ENCODE measurements at regions not wholly inside any gene's neighbourhood (a gene's known extent, or its start where the extent isn't known, plus 50 kb on each side); places are given as distances from the start of the nearest gene placed in this dataset.
A peak's percentile ranks its signal among the peaks of the same experiment; 100 is the strongest.

- DNase-seq = no peak
Measured at GRCh38 chr13:34046457-34046856, 228.5 kb downstream of the RFC3 start.

GRCh38 chr13:34048652-34049051 lies 230.7 kb downstream of the RFC3 start:
- no peak for DNase-seq

- no peak for DNase-seq
Measured at GRCh38 chr13:34056733-34057258, 238.8 kb downstream of the RFC3 start.

DNA sequence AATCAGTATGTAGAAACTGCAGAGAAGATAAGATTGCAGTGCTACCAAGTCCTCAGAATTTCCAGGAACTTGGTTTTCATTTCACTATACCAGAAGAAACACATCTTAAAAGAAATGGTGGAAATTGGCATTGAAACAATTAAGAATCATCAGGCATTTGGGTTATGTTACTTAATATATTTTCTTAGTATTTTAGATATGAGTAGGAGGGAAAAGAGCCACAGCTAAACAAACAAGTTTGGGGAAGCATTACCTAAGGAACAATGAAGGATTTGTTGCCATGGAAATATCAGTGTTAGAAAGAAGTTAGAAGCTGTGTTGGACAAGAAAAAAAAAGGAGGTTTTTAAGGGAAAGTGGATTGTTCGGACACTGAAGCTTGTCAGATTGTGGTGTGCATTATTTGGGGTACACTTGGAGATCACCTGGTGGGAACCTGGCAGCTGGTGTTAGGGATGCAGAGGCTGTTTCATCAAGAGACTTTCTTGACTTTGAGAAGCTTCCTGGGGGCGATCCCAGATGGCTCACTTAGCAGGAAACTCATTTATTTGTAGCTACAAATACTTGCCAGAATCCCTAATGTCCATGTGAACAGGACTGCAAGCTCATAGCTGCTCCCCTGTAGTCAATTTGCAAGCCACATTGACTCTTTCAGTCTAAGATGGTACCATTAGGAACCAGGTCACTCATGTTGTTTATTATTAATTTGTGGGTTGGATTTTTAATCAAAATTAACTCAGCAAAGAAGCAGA lies 246.7 kb downstream of the RFC3 start:
- DNase-seq = no peak

GRCh38 chr13:34065928-34066327 lies 248.0 kb downstream of the RFC3 start:
- no peak for DNase-seq

- DNase-seq = no peak
Measured at GRCh38 chr13:34066344-34066743, 248.4 kb downstream of the RFC3 start.

DNA sequence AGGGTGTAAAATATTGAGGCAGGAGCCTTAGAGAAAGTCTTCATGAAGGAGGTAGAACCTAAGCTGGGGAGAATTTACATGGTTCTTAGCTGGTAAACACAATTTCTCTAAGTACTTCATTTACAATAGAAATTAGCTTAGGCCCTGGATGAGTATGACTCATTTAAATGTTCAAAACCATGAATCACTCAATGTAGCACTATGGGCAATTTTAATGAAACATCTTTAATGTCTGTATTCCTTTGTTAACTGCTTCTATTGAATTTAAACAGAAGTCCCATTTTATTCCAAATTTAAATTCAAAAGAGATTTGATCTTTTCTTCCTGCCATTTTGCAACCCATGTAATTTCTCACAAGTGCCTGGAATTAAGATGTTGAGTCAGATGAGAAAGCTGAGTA lies 252.1 kb downstream of the RFC3 start:
- DNase-seq = peak; percentile 39

- DNase-seq = no peak
Measured at GRCh38 chr13:34070544-34071303, 252.8 kb downstream of the RFC3 start.

- peak; percentile 20 for DNase-seq
Measured at GRCh38 chr13:34076319-34076718, 258.4 kb downstream of the RFC3 start.

DNA sequence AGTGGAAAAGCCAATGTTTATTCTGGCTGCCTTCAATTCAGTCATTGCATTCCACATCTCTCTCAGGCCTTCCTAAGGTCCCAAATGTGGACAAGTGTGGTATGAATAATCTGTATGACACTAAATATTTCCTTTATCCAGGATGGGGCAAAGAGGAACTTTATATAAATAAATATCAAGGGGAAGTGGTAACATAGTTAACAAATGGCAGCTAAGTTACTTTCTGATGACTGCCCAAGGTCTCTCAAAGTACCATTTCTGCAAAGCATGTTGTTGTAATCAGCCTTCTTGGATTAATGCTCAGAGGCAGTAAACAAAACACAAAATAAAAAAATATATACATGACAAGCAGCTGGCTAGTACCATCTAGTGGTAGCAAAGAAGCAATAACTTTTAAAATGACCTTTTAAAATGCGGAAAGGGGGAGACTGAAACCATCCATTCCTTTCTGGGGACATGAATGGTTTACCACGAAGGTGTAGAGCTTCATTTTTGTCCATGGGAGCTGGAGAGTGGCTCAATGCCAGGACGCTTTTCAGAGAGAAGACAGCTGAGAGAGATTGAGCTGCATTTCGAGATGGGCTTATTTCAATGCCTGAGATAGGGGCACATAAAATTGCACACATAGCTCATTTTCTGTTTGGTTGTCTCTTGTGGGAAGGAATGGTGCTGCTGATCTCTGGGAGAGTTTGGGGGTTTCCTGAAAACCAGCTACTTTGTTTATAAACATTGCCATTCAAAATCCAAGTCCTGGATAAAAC lies 259.2 kb downstream of the RFC3 start:
- DNase-seq = peak; percentile 34

DNA sequence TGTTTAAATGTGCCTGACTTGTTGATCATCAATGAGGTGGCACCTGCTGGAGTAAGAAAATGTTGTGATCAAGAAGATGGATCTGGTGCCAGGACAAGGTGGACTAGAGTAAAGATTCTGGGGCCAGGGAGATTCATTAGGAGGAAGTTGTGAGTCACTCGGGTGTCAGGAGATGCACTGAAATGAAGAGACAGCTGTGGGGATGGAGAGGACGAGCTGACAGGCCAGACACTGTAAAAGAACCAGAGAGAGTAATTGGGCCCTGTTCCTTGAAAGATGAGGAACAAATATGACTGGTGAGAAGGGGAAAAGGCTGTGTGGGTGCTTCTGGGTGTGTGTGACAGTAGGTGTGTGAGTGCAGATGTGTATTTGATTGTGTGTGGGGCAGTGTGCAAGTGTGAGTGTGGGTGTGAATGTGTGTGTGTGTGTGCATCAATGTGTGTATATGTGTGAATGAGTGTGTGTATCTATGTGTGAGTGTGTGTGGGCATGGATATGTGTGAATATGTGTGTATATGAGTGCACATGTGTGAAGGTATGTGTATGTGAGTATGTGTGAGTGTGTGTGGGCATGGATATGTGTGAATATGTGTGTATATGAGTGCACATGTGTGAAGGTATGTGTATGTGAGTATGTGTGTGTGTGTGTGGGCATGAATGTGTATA lies 260.5 kb downstream of the RFC3 start:
- DNase-seq = no peak

- no peak for DNase-seq
Measured at GRCh38 chr13:34085204-34085603, 267.3 kb downstream of the RFC3 start.

- no peak for DNase-seq
Measured at GRCh38 chr13:34086281-34086680, 268.3 kb downstream of the RFC3 start.

- DNase-seq = no peak
Measured at GRCh38 chr13:34087791-34088190, 269.8 kb downstream of the RFC3 start.

- DNase-seq = no peak
Measured at GRCh38 chr13:34103854-34104253, 285.9 kb downstream of the RFC3 start.

GRCh38 chr13:34104853-34105252 lies 286.9 kb downstream of the RFC3 start:
- DNase-seq = no peak

DNA sequence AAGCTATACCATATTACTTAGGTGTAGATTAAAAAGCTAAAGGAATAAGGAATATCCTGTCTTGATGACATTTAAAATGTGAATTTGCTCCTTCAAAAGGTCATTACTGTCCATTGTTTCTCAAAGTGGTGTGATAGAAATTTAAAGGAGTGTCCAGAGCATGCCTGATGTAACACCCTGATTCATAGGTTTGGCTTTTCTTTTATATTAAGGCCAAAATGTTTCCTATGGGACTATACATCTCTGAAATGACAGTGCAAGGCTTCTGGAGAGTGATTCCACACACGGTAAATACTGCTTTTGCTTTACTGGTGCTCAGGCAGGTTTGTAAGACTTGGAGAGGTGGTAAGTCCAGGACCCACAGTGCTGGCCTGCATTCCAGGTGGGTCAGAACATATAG lies 289.9 kb downstream of the RFC3 start:
- peak; percentile 75 for DNase-seq

- peak; percentile 28 for DNase-seq
Measured at GRCh38 chr13:34108410-34108809, 290.5 kb downstream of the RFC3 start.

DNA sequence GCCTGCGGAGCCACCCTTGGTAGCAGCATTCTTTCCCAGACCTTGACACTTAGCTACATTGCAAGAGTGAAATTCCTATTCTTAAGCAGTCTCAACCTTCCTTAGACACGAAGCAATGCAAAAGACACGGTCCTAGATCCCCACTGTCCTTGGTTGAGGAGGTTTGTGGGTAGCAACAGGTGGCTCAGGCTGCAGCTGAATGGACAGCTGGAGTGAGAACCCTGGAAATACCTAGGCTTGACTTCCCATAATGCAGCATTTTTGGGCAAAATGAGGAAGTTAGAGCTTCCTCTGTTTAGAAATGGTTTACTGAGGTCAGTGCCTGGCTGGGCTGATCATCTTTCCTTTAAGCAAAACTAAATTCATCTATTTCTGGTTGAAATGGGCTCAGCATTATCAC lies 296.6 kb downstream of the RFC3 start:
- DNase-seq = no peak

- DNase-seq = no peak
Measured at GRCh38 chr13:34116651-34117050, 298.7 kb downstream of the RFC3 start.

DNA sequence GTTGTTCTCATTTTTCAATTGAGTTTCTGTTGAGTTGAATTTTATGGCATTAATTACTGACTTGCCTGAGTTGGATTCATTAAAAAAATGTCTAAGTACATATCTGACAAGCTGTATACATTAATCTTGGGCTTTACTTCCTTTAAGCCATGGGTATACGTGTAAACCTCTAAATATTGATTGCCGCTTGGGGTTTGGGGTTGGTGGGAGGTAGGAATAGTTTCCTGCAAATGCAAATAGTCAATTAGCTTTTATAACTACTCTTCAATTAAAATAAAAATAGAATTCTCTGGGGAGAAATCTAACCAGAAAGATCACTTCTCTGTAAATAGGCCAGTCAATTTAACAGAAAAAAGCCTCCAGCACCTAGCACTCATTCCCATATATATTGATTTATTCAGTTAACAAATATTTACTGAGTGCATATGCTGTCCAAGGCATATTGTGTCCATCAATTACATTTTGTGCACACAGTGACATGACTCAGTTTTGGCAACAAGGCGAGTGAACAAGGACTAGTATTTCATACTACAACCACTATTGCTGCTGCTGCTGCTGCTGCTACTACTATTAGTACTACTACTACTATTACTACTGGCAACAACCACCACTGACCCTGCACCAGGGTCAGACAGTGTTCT lies 306.8 kb downstream of the RFC3 start:
- DNase-seq = no peak

DNA sequence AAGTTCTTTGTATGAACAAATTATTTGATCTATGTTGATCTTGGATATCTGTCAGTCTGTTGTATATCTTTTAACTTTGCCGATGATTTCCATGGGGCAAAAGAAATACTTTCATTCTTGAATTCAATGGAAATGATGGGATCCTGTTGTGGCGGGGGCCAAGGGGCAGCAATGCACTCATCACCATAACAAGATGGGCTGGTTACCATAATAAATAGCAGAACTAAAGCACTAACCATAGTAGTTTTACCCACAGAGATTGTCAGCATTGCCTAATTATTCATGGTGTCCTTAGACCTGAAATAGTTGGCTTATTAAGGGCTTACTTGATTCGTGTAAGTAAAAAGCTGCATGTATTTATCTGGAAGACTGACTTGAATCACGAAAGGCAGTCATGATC lies 309.6 kb downstream of the RFC3 start:
- DNase-seq = no peak
